Peyer's patch (tissue), 4 donors: ENCODE measurements at regions not wholly inside any gene's neighbourhood (a gene's known extent, or its start where the extent isn't known, plus 50 kb on each side); places are given as distances from the start of the nearest gene placed in this dataset.
"Not testable (repeated sequence)": the region's sequence is repeated elsewhere in the genome, so short reads cannot be mapped to it uniquely, and the experiment has no call there.

Experiments
- POLR2A ChIP-seq, 2 donors: fragments of 450-650 bp; IDR thresholded peaks; one replicate each; pipeline ENCODE4 v1.5.1; 2017; ENCODE audit warnings: antibody characterized with exemption in 2 of 2, mild to moderate bottlenecking in 2 of 2, moderate library complexity in 2 of 2
- TF ChIP-seq, protein P1 (sequence below), 6 experiments: fragments of 450-650 bp in 4 of 6; fragments of 200-600 bp in 2 of 6; sonication (generic) in 1 of 6; IDR thresholded peaks; one replicate each; pipeline ENCODE4 v1.5.1; 2017 to 2019; ENCODE audit warnings: antibody characterized with exemption in 6 of 6, mild to moderate bottlenecking in 3 of 6, moderate library complexity in 1 of 6

DNA sequence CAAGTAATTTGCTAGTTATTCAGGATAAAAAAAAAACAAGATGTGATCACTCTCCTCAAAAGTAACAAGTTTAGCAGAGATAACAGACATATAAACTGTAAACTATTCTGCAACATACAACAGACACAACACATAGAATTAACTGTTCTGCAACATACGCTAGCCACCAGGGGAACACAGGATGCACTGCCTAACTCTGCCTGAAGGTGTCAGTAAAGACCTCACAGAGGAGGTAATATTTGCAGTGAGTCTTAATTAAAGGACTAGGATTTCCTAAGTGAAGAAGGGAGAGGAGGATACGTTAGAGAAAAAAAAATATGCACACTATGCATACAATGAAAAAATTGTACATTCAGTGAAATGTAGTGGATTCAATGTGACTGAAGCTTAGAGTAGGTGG, 129.6 kb downstream of the NBPF8 start:
- TF ChIP-seq, protein P1, sequence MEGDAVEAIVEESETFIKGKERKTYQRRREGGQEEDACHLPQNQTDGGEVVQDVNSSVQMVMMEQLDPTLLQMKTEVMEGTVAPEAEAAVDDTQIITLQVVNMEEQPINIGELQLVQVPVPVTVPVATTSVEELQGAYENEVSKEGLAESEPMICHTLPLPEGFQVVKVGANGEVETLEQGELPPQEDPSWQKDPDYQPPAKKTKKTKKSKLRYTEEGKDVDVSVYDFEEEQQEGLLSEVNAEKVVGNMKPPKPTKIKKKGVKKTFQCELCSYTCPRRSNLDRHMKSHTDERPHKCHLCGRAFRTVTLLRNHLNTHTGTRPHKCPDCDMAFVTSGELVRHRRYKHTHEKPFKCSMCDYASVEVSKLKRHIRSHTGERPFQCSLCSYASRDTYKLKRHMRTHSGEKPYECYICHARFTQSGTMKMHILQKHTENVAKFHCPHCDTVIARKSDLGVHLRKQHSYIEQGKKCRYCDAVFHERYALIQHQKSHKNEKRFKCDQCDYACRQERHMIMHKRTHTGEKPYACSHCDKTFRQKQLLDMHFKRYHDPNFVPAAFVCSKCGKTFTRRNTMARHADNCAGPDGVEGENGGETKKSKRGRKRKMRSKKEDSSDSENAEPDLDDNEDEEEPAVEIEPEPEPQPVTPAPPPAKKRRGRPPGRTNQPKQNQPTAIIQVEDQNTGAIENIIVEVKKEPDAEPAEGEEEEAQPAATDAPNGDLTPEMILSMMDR (IDR thresholded peaks at IDR 0.05), result peak in 1 of 6 experiments; percentile 58
- TF ChIP-seq POLR2A (IDR thresholded peaks at IDR 0.05), result not testable (repeated sequence)
